ENCODE measurements at regions not wholly inside any gene's neighbourhood (a gene's known extent, or its start where the extent isn't known, plus 50 kb on each side); places are given as distances from the start of the nearest gene placed in this dataset.
A peak's percentile ranks its signal among the peaks of the same experiment; 100 is the strongest.

DNA sequence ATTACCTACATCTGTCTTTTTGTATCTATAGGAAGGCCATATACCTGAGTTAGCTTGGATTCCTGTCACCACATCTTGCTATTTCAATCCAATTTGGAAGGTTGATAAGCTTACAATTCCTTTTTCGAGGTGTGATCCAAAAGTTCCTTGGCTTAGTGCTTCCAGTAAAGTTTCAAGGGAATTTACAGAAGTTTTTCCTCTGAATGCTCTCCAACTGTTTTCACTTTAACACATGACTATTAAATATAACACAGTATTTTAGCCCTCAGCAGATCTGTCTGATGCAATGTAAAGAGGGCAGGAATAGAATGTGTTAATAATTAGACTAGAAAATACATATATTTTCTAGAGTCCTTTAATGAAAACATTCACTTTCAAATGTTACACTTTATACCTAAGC lies 171.4 kb downstream of the DKK1 start:
- H3K9ac ChIP-seq (ENCODE audit: control insufficient read depth, extremely low read depth, insufficient read depth, low read length): no peak overlapping the region
- H3K27ac ChIP-seq (ENCODE audit: control insufficient read depth, insufficient read depth, low read length): peak overlapping the region; percentile 93
- no peak overlapping the region for H3K4me3 ChIP-seq (ENCODE audit: control insufficient read depth in 2 of 3, extremely low read depth in 1 of 3, insufficient read depth in 2 of 3, low read depth in 1 of 3, low read length in 3 of 3)
- no peaks in the 10 kb centered on the region for H3K9me3 ChIP-seq (ENCODE audit: control insufficient read depth, low read depth, low read length)
- TF ChIP-seq, protein P1, sequence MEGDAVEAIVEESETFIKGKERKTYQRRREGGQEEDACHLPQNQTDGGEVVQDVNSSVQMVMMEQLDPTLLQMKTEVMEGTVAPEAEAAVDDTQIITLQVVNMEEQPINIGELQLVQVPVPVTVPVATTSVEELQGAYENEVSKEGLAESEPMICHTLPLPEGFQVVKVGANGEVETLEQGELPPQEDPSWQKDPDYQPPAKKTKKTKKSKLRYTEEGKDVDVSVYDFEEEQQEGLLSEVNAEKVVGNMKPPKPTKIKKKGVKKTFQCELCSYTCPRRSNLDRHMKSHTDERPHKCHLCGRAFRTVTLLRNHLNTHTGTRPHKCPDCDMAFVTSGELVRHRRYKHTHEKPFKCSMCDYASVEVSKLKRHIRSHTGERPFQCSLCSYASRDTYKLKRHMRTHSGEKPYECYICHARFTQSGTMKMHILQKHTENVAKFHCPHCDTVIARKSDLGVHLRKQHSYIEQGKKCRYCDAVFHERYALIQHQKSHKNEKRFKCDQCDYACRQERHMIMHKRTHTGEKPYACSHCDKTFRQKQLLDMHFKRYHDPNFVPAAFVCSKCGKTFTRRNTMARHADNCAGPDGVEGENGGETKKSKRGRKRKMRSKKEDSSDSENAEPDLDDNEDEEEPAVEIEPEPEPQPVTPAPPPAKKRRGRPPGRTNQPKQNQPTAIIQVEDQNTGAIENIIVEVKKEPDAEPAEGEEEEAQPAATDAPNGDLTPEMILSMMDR (optimal IDR thresholded peaks at IDR 0.05 in 1 of 3, IDR thresholded peaks at IDR 0.05 in 1 of 3, conservative IDR thresholded peaks at IDR 0.05 in 1 of 3; ENCODE audit: extremely low read depth in 1 of 3, insufficient read depth in 2 of 3, low read length in 3 of 3): no peak
- TF ChIP-seq EZH2 (IDR thresholded peaks at IDR 0.05; ENCODE audit: low read length): no peak
- FAIRE-seq (peak; percentile 74), DNase-seq (ENCODE audit: low read depth, low spot score) (no peak)
- H3K36me3 ChIP-seq (ENCODE audit: control insufficient read depth in 2 of 2, extremely low read depth in 1 of 2, insufficient read depth in 2 of 2, low read length in 2 of 2): no peaks in the 10 kb centered on the region
- no peaks in the 10 kb centered on the region for H3K79me2 ChIP-seq (ENCODE audit: control insufficient read depth, insufficient read depth, low read length)
- H4K20me1 ChIP-seq (ENCODE audit: control insufficient read depth, extremely low read depth, insufficient read depth, low read length): no peaks in the 10 kb centered on the region
- peak overlapping the region; percentile 20 for H2AFZ ChIP-seq (ENCODE audit: control insufficient read depth, low read length)
- dilution Hi-C loops (cut with MboI; ENCODE audit: extremely low pct_ligation_motif_present, low sequenced_read_pairs): no loop called here
- no peak overlapping the region for H3K4me2 ChIP-seq (ENCODE audit: control insufficient read depth, extremely low read depth, insufficient read depth, low read depth, low read length)
- no peaks in the 10 kb centered on the region for H3K9me1 ChIP-seq (ENCODE audit: control insufficient read depth, extremely low read depth, insufficient read depth, low read length)
- H3K4me1 ChIP-seq (ENCODE audit: control insufficient read depth, extremely low read depth, insufficient read depth, low read length): peaks cover 31% of the 10 kb centered on the region
- H3K27me3 ChIP-seq (ENCODE audit: control insufficient read depth, extremely low read depth, insufficient read depth, low read length): no peaks in the 10 kb centered on the region

DNA sequence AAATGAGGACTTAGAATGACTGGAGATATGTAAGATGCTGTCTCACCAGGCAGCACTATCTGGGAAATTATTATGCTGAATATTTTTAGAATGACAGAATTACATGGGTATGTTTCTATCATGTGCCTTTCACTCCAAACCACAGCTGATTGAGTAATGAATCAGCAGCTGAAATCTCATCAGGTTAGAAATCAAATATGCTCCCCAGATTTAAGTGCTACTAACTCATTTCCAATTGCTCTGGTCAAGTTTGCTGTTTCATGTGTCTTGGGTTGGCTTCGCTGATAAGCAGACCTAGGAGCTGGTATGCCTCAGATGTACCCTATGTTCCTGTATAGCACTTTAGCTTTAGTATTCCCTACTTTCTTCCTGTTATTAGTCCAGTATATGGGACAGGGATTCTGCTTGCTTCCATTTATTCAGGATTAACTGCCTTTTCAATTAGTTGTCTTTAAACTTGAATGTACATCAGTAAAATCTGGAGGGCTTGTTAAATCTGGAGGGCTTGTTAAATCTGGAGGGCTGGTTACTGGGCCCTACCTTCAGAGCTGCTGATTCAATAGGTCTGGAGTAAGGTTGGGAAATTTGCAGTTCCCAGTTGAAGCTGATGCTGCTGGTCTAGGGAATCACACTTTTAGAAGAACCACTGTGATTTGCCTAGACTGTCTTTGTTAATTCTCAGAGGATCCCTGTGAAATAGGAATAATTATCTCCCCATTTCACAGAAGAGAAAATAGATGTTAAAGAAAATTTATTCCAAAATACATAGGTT lies 172.9 kb downstream of the DKK1 start:
- Histone ChIP-seq H3K9me1 (ENCODE audit: control insufficient read depth, extremely low read depth, insufficient read depth, low read length) (no peaks in the 10 kb centered on the region), H3K4me2 (ENCODE audit: control insufficient read depth, extremely low read depth, insufficient read depth, low read depth, low read length) (peak overlapping the region; percentile 73), H3K36me3 (ENCODE audit: control insufficient read depth in 2 of 2, extremely low read depth in 1 of 2, insufficient read depth in 2 of 2, low read length in 2 of 2) (no peaks in the 10 kb centered on the region), H3K9ac (ENCODE audit: control insufficient read depth, extremely low read depth, insufficient read depth, low read length) (peak overlapping the region; percentile 65), H2AFZ (ENCODE audit: control insufficient read depth, low read length) (peak overlapping the region; percentile 35), H3K79me2 (ENCODE audit: control insufficient read depth, insufficient read depth, low read length) (no peaks in the 10 kb centered on the region), H4K20me1 (ENCODE audit: control insufficient read depth, extremely low read depth, insufficient read depth, low read length) (no peaks in the 10 kb centered on the region), H3K27me3 (ENCODE audit: control insufficient read depth, extremely low read depth, insufficient read depth, low read length) (no peaks in the 10 kb centered on the region), H3K9me3 (ENCODE audit: control insufficient read depth, low read depth, low read length) (no peaks in the 10 kb centered on the region), H3K27ac (ENCODE audit: control insufficient read depth, insufficient read depth, low read length) (peak overlapping the region; percentile 93), H3K4me3 (ENCODE audit: control insufficient read depth in 2 of 3, extremely low read depth in 1 of 3, insufficient read depth in 2 of 3, low read depth in 1 of 3, low read length in 3 of 3) (peak overlapping the region in 1 of 3 experiments; percentile 23), H3K4me1 (ENCODE audit: control insufficient read depth, extremely low read depth, insufficient read depth, low read length) (peaks cover 34% of the 10 kb centered on the region)
- DNase-seq (ENCODE audit: low read depth, low spot score) (peak; percentile 13), FAIRE-seq (peak; percentile 96)
- TF ChIP-seq, protein P1 (optimal IDR thresholded peaks at IDR 0.05 in 1 of 3, IDR thresholded peaks at IDR 0.05 in 1 of 3, conservative IDR thresholded peaks at IDR 0.05 in 1 of 3; ENCODE audit: extremely low read depth in 1 of 3, insufficient read depth in 2 of 3, low read length in 3 of 3): no peak
- TF ChIP-seq EZH2 (IDR thresholded peaks at IDR 0.05; ENCODE audit: low read length): no peak
- dilution Hi-C loops (cut with MboI; ENCODE audit: extremely low pct_ligation_motif_present, low sequenced_read_pairs): no loop called here

All from keratinocyte (primary cell).